B cell (primary cell): ENCODE measurements at regions not wholly inside any gene's neighbourhood (a gene's known extent, or its start where the extent isn't known, plus 50 kb on each side); places are given as distances from the start of the nearest gene placed in this dataset.

Source experiments
- CTCF ChIP-seq: fragments of 200-600 bp; IDR thresholded peaks from one replicate; pipeline ENCODE4 v1.8.0; 2022; ENCODE audit warnings: antibody characterized with exemption, mild to moderate bottlenecking
- EZH2 ChIP-seq: IDR thresholded peaks from 2 replicates; pipeline ENCODE4 v1.6.1; 2012; ENCODE audit warnings: borderline replicate concordance, low read depth, mild to moderate bottlenecking, moderate library complexity, low read length; ENCODE audit not compliant: insufficient read depth, poor library complexity, severe bottlenecking

GRCh38 chr12:3376779-3377455 is 114.1 kb upstream of the PRMT8 start:
- no peak for TF ChIP-seq EZH2
- no peak for TF ChIP-seq CTCF
